Endodermal cell (in vitro differentiated cells): ENCODE measurements at regions not wholly inside any gene's neighbourhood (a gene's known extent, or its start where the extent isn't known, plus 50 kb on each side); places are given as distances from the start of the nearest gene placed in this dataset.

Source experiments
- DNase-seq: peaks from one replicate; pipeline ENCODE4 v3.0.0-alpha.2; 2017
- H3K27ac ChIP-seq: 2 replicates; pipeline ENCODE4 v1.5.1; 2013; ENCODE audit warnings: mild to moderate bottlenecking, low read depth, low read length, moderate library complexity
- H3K27me3 ChIP-seq: 2 replicates; pipeline ENCODE4 v1.6.1; 2013; ENCODE audit warnings: mild to moderate bottlenecking, low read length, moderate library complexity; ENCODE audit not compliant: insufficient read depth, control insufficient read depth, poor library complexity, severe bottlenecking
- H3K36me3 ChIP-seq: 2 replicates; pipeline ENCODE4 v1.7.0; 2013; ENCODE audit warnings: mild to moderate bottlenecking, low read length, moderate library complexity; ENCODE audit not compliant: control insufficient read depth, insufficient read depth
- H3K4me1 ChIP-seq: one replicate; pipeline ENCODE4 v1.7.0; 2013; ENCODE audit warnings: low read length; ENCODE audit not compliant: control insufficient read depth, insufficient read depth
- H3K4me3 ChIP-seq: 2 replicates; pipeline ENCODE4 v1.5.1; 2013; ENCODE audit warnings: mild to moderate bottlenecking, low read length, moderate library complexity
- H3K9ac ChIP-seq: 2 replicates; pipeline ENCODE4 v1.6.1; 2013; ENCODE audit warnings: mild to moderate bottlenecking, low read length, moderate library complexity; ENCODE audit not compliant: poor library complexity, severe bottlenecking; ENCODE audit errors: extremely low read depth
- H3K9me3 ChIP-seq: 2 replicates; pipeline ENCODE4 v1.6.1; 2013; ENCODE audit warnings: mild to moderate bottlenecking, low read length, moderate library complexity; ENCODE audit not compliant: control insufficient read depth
- H3K27ac Mint-ChIP-seq: 2 replicates; pipeline ENCODE4 v1.8.0; 2020; ENCODE audit warnings: mixed read lengths
- H3K27me3 Mint-ChIP-seq: 2 replicates; pipeline ENCODE4 v1.8.0; 2021; ENCODE audit warnings: mild to moderate bottlenecking, mixed read lengths; ENCODE audit not compliant: insufficient read depth
- H3K36me3 Mint-ChIP-seq: 2 replicates; pipeline ENCODE4 v1.8.0; 2020; ENCODE audit warnings: low read depth, mixed read lengths
- H3K4me1 Mint-ChIP-seq: 2 replicates; pipeline ENCODE4 v1.8.0; 2020; ENCODE audit warnings: mixed read lengths
- H3K4me3 Mint-ChIP-seq: 2 replicates; pipeline ENCODE4 v1.8.0; 2020; ENCODE audit warnings: mild to moderate bottlenecking, moderate library complexity, mixed read lengths
- H3K9me3 Mint-ChIP-seq: 2 replicates; pipeline ENCODE4 v1.8.0; 2020; ENCODE audit warnings: mild to moderate bottlenecking, mixed read lengths
- WGBS, 2 experiments: methylation state at CpG; one replicate each; pipeline versions ENCODE4 v1.1.5 to v1.1.7; 2013; ENCODE audit warnings: missing lambda C conversion rate in 2 of 2, mixed read lengths in 1 of 2; ENCODE audit not compliant: insufficient coverage in 1 of 2, insufficient read length in 1 of 2; 5-methylcytosine and 5-hydroxymethylcytosine counted together
- TF ChIP-seq, protein P1 (sequence below): fragments of 200-600 bp; sonication (generic); conservative IDR thresholded peaks from 2 replicates; pipeline ENCODE4 v1.5.0; 2021; ENCODE audit warnings: antibody characterized with exemption, mild to moderate bottlenecking

DNA sequence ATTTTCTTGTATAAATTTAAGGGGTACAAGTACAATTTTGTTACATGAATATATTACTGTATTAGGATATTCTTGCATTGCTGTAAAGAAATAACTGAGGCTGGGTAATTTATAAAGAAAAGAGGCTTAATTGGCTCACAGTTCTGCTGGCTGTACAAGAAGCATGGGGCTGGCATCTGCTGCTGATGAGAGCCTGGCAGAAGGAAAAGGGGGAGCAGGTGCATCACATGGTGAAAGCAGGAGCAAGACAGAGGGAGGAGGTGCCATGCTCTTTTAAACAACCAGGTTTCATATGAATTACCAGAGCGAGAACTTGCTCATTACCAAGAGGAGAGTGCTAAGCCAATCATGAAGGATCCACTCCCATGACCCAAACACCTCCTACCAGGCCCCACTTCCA lies 399.5 kb upstream of the RAB6C start:
- no peak overlapping the region for H3K4me3 ChIP-seq
- H3K36me3 ChIP-seq: no peaks in the 10 kb centered on the region
- Mint-ChIP-seq H3K4me3 (no peak overlapping the region), H3K27ac (no peak overlapping the region), H3K36me3 (no peaks in the 10 kb centered on the region), H3K4me1 (no peaks in the 10 kb centered on the region), H3K27me3 (peaks cover 4% of the 10 kb centered on the region), H3K9me3 (peaks cover 16% of the 10 kb centered on the region)
- 100% methylated on average over 1 of the region's 1 CpG for WGBS, 2 experiments
- H3K27me3 ChIP-seq: no peaks in the 10 kb centered on the region
- no peak overlapping the region for H3K27ac ChIP-seq
- peaks cover 5% of the 10 kb centered on the region for H3K9me3 ChIP-seq
- no peak overlapping the region for H3K9ac ChIP-seq
- no peak for DNase-seq
- no peaks in the 10 kb centered on the region for H3K4me1 ChIP-seq
- TF ChIP-seq, protein P1, sequence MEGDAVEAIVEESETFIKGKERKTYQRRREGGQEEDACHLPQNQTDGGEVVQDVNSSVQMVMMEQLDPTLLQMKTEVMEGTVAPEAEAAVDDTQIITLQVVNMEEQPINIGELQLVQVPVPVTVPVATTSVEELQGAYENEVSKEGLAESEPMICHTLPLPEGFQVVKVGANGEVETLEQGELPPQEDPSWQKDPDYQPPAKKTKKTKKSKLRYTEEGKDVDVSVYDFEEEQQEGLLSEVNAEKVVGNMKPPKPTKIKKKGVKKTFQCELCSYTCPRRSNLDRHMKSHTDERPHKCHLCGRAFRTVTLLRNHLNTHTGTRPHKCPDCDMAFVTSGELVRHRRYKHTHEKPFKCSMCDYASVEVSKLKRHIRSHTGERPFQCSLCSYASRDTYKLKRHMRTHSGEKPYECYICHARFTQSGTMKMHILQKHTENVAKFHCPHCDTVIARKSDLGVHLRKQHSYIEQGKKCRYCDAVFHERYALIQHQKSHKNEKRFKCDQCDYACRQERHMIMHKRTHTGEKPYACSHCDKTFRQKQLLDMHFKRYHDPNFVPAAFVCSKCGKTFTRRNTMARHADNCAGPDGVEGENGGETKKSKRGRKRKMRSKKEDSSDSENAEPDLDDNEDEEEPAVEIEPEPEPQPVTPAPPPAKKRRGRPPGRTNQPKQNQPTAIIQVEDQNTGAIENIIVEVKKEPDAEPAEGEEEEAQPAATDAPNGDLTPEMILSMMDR: no peak

DNA sequence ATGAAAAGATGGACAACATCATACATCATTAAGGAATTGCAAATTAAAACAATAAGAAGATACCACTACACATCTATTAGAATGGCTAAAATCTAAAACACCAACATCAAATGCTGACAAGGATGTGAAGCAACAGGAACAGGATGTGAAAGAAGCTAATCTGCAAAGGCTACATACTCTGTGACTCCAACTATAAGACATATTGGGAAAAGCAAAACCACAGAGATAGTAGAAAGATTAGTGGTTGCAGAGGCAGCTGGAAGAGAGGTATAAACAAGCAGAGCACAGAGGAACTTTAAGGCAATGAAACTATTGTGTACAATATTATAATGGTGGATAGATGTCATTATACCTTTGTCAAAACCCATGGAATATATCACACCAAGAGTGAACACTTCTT lies 393.7 kb upstream of the RAB6C start:
- Histone ChIP-seq H3K36me3 (no peaks in the 10 kb centered on the region), H3K27me3 (no peaks in the 10 kb centered on the region), H3K27ac (no peak overlapping the region), H3K9me3 (peaks cover 5% of the 10 kb centered on the region), H3K9ac (no peak overlapping the region), H3K4me3 (no peak overlapping the region), H3K4me1 (no peaks in the 10 kb centered on the region)
- TF ChIP-seq, protein P1: no peak
- Mint-ChIP-seq H3K27ac (no peak overlapping the region), H3K36me3 (no peaks in the 10 kb centered on the region), H3K9me3 (peaks cover 19% of the 10 kb centered on the region), H3K4me3 (no peak overlapping the region), H3K4me1 (peaks cover 2% of the 10 kb centered on the region), H3K27me3 (peaks cover 41% of the 10 kb centered on the region)
- no peak for DNase-seq

DNA sequence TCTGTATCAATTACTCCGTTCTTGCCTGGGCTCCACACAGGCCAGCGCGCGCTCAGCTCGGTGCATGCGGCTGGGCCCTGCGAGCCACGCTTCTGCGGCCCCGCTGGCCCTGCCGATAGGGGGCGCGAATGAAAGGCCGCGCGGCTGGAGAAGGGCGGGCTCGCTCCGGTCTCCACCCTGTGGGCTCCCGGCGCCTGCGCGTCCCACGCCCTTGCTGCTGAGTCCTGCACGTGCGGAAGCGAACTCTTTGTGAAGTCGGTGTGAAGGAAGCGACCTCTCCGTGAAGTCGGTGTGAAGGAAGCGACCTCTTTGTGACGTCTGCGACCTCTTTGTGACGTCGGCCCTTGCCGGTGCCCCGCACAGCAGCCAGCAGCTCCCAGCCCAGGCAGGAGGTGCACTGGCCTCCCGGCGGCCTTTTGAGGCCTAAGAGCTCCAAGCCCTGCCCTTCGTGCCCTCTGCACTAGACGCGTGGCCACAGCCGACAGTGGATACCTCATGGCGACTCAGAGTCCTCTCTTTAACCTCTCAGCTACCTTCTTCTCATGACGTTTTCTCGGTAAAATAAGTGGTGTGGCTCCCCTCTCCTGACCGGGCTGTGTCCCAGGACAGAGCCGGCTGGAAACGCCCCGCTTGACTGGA lies 391.9 kb upstream of the RAB6C start:
- Histone ChIP-seq H3K4me1 (no peaks in the 10 kb centered on the region), H3K36me3 (no peaks in the 10 kb centered on the region), H3K27me3 (no peaks in the 10 kb centered on the region), H3K27ac (no peak overlapping the region), H3K9me3 (no peaks in the 10 kb centered on the region), H3K4me3 (no peak overlapping the region), H3K9ac (no peak overlapping the region)
- H3K4me3 Mint-ChIP-seq: no peak overlapping the region
- peaks cover 39% of the 10 kb centered on the region for H3K27me3 Mint-ChIP-seq
- H3K36me3 Mint-ChIP-seq: no peaks in the 10 kb centered on the region
- peaks cover 2% of the 10 kb centered on the region for H3K4me1 Mint-ChIP-seq
- DNase-seq: peak; percentile 83
- H3K9me3 Mint-ChIP-seq: peaks cover 5% of the 10 kb centered on the region
- WGBS, 2 experiments: 92 to 95% methylated on average over 49 to 51 of the region's 51 CpGs
- H3K27ac Mint-ChIP-seq: no peak overlapping the region
- TF ChIP-seq, protein P1: peak; percentile 80
